Body of pancreas (tissue), 4 donors: ENCODE measurements at regions not wholly inside any gene's neighbourhood (a gene's known extent, or its start where the extent isn't known, plus 50 kb on each side); places are given as distances from the start of the nearest gene placed in this dataset.

Experiments
- POLR2A ChIP-seq, 3 donors: fragments of 450-650 bp; IDR thresholded peaks; one replicate each; pipeline ENCODE4 v1.6.1; 2016; ENCODE audit warnings: antibody characterized with exemption in 3 of 3, mild to moderate bottlenecking in 2 of 3
- TF ChIP-seq, protein P1 (sequence below), 7 experiments: fragments of 450-650 bp in 4 of 7; fragments of 200-600 bp in 3 of 7; sonication (generic) in 3 of 7; IDR thresholded peaks; one replicate each; pipeline ENCODE4 v1.5.1; 2016 to 2019; ENCODE audit warnings: antibody characterized with exemption in 7 of 7

DNA sequence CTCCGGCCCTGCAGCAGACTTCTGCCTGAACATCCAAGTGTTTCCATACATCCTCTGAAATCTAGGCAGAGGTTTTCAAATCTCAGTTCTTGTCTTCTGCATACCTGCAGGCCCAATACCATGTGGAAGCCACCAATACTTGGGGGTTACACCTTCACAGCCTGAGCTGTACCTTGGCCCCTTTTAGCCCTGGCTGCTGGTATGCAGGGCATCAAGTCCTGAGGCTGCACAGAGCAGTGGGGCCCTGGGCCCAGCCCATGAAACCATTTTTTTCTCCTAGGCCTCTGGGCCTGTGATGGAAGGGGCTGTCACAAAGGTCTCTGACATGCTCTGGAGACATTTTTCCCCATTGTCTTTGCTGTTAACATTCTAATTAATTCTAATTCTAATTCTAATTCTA lies 680.6 kb downstream of the ELAVL2 start:
- TF ChIP-seq, protein P1, sequence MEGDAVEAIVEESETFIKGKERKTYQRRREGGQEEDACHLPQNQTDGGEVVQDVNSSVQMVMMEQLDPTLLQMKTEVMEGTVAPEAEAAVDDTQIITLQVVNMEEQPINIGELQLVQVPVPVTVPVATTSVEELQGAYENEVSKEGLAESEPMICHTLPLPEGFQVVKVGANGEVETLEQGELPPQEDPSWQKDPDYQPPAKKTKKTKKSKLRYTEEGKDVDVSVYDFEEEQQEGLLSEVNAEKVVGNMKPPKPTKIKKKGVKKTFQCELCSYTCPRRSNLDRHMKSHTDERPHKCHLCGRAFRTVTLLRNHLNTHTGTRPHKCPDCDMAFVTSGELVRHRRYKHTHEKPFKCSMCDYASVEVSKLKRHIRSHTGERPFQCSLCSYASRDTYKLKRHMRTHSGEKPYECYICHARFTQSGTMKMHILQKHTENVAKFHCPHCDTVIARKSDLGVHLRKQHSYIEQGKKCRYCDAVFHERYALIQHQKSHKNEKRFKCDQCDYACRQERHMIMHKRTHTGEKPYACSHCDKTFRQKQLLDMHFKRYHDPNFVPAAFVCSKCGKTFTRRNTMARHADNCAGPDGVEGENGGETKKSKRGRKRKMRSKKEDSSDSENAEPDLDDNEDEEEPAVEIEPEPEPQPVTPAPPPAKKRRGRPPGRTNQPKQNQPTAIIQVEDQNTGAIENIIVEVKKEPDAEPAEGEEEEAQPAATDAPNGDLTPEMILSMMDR (IDR thresholded peaks at IDR 0.05): no peak
- no peak for TF ChIP-seq POLR2A (IDR thresholded peaks at IDR 0.05)
